Renal cortical epithelial cell (primary cell): ENCODE measurements at regions not wholly inside any gene's neighbourhood (a gene's known extent, or its start where the extent isn't known, plus 50 kb on each side); places are given as distances from the start of the nearest gene placed in this dataset.
"Not testable (repeated sequence)": the region's sequence is repeated elsewhere in the genome, so short reads cannot be mapped to it uniquely, and the experiment has no call there.

ENCODE experiments used
- DNase-seq: peaks from one replicate; pipeline ENCODE4 v3.0.0-alpha.2; 2011; ENCODE audit warnings: low read depth

DNA sequence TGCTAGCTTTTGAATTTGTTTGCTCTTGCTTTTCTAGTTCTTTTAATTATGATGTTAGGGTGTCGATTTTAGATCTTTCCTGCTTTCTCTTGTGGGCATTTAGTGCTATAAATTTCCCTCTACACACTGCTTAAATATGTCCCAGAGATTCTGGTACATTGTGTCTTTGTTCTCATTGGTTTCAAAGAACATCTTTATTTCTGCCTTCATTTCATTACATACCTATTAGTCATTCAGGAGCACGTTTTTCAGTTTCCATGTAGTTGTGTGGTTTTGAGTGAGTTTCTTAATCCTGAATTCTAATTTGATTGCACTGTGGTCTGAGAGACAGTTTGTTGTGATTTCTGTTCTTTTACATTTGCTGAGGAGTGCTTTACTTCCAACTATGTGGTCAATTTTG, 51.2 kb upstream of the MB21D2 start:
- DNase-seq = peak; percentile 16

DNA sequence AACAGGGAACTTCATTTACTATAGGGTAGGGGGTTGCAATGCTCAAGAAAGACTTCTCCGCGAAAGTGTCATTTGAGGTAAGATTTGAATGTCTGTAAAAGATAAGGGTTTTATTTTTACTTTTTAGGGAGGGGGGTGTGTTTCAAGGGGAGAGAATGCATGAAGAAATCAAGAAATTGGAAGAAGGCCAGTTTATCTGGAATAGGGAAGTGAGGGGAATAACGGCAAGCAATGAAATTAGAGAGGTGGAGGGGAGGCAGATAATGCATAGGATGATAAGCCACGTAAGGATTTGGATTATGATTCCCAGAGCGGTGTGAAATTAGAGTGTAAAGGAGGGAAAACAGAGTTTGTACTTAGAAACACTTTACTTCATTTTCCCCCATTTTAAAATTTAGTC, 63.0 kb upstream of the MB21D2 start:
- no peak for DNase-seq

DNA sequence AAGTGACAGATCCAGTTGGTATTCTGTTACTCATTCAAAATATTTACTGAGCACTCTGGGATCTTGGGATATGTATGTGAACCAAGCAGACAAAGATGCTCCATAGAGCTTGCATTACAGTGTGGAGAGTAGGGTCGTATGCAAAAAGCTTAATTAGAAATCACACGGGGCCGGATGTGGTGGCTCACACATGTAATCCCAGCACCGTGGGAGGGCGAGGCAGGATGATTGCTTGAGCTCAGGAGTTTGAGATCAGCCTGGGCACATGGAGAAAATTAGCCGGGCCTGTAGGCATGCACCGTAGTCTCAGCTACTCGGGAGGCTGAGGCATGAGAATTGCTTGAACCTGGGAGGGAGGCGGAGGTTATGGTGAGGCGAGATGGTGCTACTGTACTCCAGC, 68.7 kb upstream of the MB21D2 start:
- no peak for DNase-seq

DNA sequence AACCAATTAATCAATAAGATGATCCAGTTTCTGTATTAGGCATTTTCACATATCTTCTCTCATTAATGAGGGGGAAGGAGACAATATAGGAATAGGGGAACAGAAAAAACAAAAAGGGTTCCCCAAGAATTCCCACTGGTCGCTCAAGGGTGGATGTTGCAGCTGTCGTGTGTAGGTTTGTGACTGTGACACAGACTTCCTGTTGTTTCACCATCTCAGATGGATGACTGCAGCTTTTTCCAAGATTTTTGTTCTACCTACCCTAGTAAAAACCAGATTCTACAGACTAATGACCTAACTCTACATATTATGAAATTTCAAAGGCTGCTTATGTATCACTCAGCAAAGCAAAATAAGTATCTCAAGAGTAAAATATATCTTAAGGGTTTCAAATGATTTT, 73.7 kb upstream of the MB21D2 start:
- no peak for DNase-seq

DNA sequence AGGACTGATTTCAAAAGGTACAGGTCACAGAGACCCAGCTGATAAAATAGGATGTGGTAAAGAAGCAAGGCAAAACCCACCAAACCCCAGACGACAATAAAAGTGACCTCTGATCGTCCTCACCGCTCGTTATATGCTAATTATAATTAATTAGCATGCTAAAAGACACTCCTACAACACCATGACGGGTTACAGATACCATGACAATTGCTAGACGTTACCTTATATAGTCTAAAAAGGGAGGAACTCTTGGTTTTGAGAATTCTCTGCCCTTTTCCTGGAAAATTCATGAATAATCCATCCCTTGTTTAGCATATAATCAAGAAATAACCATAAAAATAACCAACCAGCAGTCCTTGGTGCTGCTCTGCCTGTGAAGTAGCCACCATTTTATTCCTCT, 74.7 kb upstream of the MB21D2 start:
- no peak for DNase-seq

DNA sequence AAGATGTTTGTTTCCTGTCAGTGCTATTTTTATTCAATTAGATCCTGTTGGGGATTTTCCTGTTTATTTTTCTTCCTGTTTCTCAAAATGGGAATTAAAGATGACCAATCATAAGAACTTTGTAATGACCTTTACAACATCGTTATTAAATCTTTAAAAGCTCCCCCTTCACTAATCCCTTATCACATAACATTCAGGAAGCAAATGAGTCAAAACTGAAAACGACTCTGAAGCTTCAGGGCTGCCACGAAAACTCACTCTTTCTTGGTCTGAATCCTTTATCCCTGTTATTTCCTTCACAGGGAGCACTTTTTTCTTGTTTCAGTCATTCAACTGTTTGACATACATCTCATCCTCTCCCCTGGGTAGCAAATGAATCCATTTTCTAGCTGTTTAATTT, 75.8 kb upstream of the MB21D2 start:
- DNase-seq = no peak

DNA sequence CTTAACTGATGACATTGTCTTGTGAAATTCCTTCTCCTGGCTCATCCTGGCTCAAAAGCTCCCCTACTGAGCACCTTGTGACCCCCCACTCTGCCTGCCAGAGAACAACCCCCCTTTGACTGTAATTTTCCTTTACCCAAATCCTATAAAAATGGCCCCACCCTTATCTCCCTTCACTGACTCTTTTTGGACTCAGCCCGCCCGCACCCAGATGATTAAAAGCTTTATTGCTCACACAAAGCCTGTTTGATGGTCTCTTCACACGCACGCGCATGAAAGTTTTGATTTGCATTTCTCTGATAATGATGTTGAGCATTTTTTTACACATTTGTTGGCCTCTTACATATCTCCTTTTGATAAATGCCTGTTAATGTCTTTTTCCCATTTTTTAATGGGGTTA, 83.5 kb upstream of the MB21D2 start:
- DNase-seq = not testable (repeated sequence)

DNA sequence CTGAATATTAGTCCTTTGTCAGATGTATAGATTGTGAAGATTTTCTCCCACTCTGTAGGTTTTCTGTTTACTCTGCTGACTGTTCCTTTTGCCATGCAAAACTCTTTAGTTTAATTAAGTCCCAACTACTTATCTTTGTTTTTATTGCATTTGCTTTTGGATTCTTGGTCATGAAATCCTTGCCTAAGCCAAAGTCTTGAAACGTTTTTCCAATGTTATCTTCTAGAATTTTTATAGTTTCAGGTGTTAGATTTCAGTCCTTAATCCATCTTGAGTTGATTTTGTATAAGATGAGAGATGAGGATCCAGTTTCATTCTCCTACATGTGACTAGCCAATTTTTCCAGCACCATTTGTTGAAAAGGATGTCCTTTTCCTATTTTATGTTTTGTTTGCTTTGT, 86.0 kb upstream of the MB21D2 start:
- not testable (repeated sequence) for DNase-seq

DNA sequence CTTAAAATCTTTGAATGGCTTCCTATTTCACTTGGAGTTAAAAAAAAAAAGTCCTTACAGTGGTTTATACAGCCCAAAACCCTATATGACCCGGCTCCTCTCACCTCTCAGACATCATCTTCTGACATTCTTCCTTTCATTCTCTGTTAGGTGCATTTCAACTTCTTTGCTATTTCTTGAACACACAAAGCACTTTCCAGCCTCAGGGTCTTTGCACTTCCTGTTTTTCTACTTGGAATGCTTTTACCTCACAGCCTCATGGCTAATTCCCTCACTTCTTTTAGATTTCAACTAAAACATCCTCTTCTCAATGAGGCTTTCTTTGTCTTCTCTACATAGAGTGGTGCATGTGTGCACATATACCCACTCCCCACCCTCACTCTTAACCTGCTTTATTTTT, 91.0 kb upstream of the MB21D2 start:
- DNase-seq = no peak

DNA sequence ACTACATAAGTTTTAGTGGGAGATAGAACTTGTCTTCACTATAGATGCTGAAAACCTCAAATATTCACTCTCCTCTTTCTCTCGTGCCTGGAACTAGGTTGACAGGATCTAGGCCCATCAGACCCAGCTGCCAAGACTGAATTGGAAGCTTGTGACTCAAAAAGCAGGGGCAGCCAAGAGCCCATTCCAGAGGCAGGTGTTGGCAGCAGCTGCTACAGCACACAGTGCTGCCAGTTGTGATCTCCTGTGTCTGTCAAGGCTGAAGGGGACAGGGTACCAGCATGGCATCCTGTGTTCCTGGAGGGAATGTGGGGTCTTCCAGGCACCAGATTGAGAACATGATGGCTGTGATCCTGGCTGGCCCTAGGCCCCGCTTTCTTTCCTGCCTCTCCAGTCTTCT, 92.5 kb upstream of the MB21D2 start:
- DNase-seq = no peak

DNA sequence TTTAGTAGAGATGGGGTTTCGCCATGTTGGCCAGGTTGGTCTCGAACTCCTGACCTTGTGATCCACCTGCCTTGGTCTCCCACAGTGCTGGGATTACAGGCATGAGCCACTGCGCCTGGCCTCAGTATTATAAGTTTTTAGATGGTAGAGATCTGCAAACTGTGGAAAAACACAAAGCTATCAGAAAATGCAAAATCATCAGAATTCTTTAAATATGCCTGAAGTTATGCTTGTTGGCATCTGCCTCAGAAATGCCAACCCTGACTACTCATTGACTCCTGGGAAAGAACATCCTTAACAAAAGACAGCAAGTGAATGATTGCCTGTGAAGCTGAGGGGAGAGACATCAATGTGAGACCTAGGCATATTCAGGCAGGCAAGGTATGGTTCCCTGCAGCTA, 94.3 kb upstream of the MB21D2 start:
- no peak for DNase-seq

DNA sequence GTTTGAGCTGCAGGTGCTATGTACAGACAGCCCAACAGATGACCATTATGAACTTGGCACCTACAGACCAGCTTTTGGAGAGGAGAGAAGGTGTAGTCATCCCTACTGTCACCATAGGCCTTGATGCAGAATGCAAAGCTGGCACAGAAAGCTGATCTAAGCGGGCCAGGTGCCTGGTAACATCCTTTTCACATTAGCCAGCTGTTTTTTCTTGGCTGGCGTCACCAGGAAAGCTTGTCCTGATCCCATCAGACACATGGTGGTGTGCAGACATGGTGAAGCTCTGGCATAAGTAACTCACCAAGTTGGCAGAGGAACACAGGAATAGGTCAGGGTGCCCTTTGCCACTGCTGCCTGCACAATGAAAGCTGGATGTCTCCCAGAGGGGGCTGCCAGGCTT, 97.2 kb upstream of the MB21D2 start:
- DNase-seq = no peak

DNA sequence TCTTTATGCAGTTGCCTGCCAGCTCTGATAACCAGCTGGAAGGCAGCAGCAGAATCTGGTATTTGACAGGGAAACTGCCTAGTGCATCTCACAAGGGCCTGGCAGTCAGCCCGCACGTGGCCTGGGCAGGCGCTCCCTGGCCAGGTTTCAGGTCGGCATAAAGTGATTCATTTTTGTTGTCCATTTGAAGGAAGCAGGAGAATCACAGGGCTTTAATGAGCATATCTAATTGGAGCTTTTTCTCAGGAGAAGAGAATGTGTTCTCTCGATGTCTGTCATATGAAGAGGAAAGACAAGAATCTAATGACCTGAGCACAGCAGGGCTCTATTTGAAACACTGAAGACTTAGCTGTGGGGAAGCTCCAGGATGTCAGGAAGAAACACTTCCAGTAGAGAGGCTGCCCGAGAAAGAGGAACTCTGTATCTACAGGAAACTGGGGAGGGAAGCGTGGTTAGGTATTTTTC, 98.8 kb upstream of the MB21D2 start:
- DNase-seq = peak; percentile 2

DNA sequence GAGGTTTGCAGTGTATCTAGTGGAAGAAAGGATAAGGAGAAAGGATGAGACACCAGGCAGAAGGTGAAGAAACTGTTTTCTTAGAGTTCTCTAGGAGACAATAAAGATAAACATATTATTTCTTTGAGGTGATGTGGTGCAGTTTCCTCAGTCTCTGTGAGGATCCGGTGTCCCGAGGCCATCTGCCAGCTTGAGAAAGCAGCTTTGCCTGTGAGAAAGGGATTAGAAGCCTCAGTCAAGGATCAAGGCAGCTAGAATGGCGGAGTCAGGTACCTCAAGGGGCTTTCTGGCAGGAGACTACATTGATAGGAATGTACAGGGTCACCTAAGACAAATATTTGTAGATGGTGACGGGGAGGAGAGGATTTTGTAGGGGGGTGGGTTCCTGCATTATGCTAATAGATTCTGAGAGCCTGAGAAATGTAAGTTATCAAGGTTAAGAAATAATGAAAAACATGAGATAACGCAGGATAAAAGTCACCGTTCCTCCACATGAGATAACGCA, 103.9 kb upstream of the MB21D2 start:
- DNase-seq = no peak

DNA sequence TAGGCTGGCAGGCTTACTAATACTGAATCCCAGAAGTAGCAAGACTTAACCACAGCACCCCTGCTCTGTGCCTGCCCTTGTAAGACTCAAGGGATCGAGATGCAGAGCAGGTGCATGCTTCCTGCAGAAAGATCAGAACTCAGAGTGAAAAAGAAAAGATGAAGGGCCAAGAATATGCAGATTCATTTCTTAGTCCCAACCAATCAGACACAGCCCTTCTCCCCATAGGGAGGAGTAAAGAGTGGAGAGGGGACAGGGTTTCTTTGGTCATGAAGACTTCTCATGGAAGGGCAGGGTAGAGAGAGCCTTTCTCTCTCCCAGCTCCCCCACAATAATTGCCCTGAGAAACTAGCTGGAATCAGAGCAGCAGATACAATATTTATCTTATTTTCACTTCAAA, 105.6 kb upstream of the MB21D2 start:
- DNase-seq = no peak

DNA sequence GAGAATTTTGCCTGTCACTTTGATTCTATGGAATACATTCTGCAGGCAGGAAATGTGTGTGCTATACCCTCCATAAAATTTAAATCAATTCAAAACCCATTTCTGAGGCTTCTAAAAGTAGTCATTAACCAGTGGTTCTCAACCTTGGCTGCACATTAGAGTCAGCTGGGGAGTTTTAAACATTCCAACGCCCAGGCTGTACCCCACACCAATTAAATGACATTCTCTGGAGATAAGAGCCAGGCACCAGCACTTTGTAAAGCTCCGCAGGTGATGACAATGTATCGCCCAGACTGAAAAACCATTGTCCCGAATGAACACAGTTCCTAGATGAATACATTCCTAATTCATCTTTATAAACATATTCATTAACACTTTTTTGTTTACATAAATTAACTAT, 110.6 kb upstream of the MB21D2 start:
- DNase-seq = no peak

DNA sequence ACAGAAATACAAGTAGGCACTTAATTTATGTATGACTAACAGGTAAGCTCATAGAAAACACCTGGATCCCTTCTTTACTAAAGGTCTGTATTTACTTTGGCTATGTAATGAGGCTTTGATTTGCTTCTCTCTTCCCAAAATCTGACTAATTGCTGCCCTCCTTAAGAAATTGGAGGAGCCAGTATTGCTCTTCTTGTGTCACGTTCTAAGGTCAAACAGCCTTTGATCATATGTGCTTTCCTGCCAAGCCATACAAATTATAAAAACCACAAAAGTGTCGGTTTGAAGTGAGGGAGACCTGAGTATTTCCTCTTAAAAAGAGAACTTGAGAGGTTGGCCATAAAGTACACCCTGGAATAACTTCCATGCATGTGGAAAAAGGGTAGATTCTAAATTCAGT, 112.1 kb upstream of the MB21D2 start:
- no peak for DNase-seq

DNA sequence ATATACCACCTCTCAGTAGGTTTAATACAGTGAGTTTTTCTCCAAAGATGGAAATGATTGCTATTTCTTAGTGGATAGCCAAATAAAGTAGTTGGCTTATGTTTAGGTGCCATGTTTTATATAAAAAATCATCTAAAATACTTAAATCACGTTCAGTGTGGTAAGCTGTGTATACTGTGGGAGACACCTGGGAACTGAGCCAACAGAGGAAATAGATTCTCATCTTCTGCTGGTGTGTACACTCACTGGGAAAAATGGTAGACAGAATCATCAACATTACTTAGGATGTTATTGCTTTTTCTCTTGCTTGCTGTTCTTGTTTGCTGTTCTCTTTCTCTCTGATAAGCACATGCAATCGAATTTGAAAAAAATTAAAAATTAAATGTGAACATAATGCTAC, 112.6 kb upstream of the MB21D2 start:
- DNase-seq = no peak

DNA sequence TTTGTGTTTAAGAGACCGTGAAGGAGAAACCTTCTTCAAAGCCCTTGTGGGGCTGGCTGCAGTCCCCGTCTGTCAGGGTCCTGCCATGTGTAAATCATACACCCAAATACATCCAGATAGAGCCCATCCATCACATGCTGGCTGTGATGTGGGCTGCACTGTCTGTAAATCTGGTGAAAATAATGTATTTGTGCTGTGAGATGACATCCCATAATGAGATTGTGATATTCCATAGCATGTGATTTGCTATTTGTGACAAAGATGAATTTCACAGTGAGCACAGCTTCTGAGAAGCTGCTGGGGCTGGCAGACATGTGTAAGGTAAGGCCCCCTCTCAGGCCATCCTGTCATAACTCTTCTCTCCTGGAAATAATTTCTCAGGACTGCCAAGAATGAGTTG, 114.3 kb upstream of the MB21D2 start:
- no peak for DNase-seq

DNA sequence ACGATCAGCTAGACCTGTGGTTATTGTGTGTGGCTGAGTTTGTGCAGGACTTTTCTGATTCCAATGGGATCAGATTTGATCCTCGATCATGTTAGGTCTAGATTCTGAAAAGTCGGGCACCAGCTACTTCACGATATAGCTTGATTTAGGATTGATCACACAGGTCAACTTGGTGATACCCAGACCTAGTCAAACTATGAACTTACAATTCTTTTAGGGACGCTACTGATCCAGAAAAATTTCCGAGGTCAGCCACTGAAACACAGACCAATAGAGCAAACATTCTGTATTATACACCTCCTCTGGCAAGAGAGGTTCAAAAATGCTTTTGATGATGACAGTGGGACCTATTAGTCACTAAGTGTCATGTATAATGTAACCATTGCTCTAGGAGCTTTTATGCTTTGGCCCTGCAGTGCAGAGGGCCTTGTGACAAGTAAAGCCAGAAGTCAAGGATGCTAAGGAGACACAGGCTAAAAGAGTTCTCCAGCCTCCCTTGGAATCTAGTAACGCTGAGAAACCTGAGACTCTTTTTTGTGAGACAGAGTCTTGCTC, 115.6 kb upstream of the MB21D2 start:
- no peak for DNase-seq

DNA sequence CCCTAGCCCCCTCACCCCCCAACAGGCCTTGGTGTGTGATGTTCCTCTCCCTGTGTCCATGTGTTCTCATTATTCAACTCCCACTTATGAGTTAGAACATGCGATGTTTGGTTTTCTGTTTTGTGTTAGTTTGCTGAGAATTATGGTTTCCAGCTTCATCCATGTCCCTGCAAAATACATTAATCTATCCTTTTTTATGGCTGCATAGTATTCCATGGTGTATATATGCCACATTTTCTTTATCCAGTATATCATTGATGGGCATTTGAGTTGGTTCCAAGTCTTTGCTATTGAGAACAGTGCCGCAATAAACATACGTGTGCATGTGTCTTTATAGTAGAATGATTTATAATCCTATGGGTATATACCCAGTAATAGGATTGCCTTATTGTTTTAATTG, 120.2 kb upstream of the MB21D2 start:
- DNase-seq = not testable (repeated sequence)

DNA sequence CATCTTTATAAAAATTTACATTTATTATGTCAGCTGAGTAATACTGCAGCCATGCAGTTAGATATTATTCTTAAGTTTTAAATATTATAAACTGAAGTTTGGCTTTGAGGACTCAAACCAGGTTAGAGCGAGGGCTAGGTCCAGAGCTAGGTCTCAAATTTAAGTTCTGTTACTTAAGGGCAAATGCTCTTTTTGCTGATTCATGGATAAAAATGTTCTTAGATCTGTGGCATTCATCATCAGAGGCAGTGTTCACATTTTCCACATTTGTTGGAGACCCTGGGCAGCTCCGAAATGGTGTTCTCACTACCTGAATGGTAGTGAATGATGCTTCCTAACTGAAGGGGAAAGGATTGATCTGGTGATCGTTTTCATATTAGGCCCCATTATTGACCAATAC, 121.4 kb upstream of the MB21D2 start:
- DNase-seq = no peak

DNA sequence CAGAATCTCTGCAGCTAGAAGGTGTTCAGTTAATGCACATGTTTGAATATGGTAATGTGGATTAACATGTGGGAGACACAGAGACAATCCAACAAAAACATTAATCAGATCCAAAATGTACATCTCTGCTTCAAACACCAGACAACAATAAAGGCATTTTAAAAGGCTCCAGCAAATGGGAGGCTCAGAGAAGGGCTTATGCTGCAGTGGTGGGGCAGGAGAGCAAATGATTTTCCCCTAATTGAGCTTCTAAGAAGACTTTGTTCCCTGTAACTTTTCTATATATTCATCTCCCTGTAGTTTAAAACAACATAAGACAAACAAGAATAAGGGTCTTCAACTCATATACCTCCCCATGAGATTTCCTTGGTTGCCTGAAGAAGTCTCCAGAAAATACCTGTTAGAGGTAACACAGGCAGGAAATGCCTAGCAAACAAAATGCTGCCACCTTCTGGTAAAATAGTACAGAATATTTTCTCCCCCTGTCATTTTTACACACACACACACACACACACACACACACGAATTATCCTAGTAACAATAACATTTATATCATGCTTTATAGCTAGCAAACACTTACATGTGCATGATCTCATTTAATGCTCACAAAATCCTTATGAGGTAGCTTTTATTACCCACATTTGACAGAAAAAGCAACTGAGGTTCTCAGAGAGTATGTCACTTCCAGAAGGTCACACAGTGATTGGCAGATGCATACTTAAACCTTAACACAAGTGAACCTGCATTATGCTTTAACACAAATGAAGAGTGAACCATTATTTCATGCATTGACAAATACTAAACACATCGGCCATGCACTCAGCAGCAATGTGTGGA, 123.4 kb upstream of the MB21D2 start:
- peak; percentile 64 for DNase-seq

DNA sequence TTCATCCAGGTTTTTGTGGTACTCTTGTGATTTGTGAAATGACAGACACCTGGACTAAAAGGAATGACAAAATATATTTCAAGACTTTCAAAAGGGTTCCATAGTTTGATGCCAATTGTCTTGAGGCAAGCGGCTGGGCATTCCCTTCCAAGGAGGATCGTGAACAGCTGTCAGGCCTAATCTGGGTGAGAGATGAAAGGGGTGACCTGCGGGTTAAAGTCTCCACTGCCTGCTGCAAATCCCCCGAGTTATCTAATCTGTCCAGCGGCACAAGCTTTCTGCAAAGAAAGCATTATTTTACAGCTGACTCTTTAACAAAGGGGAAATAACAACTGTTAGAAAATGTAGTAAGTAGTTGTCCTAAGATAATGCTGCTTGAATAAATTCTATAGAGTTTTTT, 128.7 kb upstream of the MB21D2 start:
- no peak for DNase-seq
